GM11168 (cell line): ENCODE measurements at regions not wholly inside any gene's neighbourhood (a gene's known extent, or its start where the extent isn't known, plus 50 kb on each side); places are given as distances from the start of the nearest gene placed in this dataset.

ENCODE experiments used
- in situ Hi-C: fragments of 300-500 bp; cut with MboI; formaldehyde crosslinking; loops from one replicate; pipeline ENCODE4 v1.12.0; 2022; ENCODE audit warnings: low sequenced_read_pairs; ENCODE audit not compliant: unreplicated experiment

DNA sequence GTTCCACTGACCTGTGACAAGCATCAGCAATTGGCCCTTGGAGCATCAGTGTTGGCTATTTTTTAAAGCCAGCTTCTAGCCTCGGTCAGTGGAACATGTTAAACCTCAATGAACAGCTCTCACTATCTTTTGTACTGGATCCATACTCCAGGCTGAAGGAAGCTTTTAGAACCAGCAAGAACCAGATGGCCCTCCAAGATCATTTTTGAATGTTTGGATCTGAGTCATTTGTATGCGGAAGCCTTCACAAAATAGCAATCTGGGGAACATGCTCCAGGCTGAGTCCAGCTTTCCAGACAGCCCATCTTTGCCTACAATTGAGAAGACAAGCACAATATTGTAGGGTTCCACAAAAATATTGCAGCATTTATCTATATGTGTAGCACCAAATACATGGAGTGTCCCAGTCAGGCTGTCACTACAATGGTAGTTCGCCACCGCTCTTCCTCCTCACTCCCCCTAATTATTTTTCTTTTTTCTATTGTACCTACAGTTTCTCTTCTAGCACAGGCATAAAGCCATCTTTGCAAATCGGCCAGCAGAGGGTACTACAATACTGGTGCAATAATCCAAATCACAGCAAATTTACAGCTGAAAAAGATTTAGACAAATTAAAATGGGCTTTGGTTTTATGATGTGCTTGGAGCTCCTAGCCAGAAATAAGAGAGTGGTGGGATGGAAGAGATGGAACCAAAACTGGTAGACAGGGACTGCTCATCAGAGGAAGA is 177.4 kb upstream of the BLID start:
- in situ Hi-C loops, result no loop called here

DNA sequence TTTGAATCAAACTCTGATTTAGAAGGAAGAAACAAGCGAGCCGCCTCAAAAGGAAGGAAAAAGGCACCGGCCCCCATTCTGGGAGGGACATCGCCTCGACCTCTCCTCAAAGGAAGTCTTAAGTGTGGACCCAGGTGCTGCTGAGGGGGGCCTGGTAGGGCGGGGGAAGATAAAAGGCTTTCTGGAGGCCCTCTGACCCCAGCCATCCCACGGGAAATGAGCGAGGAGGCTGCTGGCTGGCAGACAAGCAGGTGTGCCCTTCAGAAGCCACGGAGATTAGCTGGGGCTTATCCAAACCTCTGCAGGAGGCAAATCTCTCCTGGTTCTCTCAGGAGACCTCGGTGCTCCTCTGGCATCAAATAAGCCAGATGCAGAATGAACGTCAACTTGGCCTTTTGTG is 171.4 kb upstream of the BLID start:
- in situ Hi-C loops, result no loop called here

DNA sequence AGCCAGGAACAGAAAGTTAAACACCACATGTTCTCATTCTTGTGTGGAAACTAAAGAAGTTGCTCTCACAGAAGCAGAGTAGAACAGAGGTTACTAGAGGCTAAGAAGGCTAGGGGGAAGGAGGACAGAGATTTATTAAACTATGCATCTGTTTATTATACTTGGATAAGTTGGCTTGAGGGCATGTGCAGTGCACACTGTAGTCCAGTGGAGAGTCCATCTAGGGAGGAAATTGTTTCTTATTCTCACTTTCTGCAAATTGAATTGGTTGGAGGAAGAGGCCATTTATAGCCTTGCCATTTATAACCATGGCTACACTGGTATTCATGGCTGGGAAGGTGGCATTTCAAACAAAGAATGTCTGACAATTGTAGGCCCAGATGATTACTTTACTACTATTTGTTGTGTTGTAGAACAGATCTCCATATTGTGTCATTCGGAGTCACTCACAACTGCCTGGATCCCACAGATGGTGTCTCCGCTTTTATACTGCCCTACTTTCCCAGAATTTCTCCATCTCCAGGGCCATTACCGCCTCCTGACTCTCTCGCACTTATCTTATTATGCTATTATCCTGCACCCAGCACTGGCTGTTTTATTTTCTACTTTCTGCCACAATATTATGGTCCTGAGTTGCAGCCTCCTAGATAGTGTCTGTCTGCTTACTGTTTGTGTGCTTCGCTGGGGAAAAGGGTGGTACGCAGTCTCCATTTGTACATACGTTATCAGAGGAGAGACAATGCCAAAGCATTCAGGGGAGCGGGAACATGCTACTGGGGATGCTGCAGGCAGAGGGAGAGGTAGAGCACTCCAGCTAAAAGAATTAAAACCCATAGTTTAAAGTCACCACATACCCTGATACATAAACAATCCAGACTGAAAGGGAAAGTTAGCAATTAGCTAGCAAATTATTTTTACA is 169.3 kb upstream of the BLID start:
- in situ Hi-C loops, result no loop called here

DNA sequence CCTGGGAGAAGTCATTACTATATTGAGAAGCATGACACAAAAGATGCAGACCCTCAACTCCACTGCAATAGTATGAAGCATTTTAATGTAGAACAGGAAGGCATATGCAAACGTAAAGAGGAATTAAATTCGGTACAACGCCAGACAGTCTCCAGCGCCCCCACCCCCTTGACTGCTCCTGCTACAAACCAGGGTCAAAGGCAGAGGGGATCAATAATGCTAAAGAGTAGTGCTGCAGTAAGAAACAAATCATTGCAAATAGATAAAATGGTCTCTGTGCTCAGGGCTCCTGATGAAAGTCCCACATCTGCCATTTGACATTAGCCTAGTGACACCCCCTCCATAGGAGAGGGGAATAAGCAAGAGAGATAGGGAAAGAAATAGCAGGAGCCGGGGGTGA is 164.9 kb upstream of the BLID start:
- in situ Hi-C loops, result no loop called here

DNA sequence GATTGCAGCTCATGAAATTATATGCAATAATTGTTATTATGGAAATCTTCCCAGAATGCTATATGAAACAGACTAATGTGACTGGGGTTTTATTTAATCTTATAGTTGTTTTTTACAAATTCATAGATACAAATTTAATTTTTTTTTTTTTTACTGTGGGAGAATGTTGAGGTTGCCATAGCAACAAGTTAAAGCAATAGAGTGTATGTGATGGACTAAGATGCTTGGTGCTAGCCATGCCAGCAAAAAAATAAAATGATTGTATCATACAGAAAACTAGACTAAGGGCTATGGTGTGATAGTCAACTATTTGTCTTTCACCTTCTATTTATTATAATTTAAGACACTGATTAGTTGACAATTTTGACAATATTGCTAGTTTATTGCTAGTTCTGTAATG is 163.2 kb upstream of the BLID start:
- in situ Hi-C loops, result no loop called here

DNA sequence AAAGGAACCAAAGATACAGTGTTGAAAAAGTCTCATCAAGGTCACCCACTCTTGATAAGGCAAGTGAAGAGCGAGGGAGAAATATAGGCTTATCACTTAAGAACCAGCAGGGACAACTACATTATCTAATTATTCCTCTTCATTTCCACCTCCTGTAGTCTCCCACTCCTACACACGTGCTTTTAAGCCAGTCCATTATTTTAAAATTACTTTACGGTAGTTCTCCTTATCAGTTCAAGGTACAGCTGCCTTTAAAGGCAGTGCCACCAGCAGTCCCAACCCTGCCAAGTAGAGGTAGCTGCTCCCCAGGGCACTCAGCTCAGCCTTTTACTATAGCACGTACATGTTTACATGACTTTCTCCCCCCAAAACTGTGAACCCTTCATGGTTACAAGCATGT is 161.5 kb upstream of the BLID start:
- in situ Hi-C loops, result no loop called here

DNA sequence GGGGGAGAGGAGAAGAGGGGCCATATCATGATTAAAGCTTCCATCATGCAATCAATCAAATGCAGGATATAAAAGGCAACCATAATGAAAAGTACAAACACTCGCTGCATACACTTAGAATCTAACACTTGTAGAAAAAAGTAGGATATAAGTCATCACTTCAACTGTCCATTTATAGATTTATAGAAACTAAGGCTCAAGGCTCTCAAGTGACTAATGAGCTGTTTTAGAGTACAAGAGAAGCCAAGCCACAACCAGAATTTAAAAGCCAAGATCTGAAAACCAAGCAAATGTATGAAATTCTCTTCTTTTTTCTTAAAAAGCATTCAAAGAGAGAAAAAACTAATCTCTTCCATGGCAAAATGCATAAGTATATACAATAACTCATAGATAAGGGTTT is 160.2 kb upstream of the BLID start:
- in situ Hi-C loops, result no loop called here

DNA sequence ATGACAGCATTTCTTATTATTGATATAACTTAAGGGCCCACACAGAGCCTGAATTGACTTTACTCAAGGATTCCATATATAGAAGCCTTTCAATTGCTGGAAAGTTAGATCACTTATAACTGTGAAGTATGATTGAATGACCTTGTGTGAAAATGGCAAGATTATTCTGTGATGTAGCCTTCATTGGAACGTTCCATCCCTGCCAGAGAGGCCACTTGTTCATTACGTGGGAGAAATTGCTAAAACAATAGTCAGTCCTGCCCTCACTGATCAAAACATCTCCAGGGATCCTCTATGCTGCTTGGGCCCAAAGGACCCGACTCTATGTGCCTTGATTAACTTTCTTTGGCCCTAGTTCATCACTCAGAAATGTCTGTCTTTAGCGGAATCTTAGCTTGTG is 159.5 kb upstream of the BLID start:
- in situ Hi-C loops, result no loop called here

DNA sequence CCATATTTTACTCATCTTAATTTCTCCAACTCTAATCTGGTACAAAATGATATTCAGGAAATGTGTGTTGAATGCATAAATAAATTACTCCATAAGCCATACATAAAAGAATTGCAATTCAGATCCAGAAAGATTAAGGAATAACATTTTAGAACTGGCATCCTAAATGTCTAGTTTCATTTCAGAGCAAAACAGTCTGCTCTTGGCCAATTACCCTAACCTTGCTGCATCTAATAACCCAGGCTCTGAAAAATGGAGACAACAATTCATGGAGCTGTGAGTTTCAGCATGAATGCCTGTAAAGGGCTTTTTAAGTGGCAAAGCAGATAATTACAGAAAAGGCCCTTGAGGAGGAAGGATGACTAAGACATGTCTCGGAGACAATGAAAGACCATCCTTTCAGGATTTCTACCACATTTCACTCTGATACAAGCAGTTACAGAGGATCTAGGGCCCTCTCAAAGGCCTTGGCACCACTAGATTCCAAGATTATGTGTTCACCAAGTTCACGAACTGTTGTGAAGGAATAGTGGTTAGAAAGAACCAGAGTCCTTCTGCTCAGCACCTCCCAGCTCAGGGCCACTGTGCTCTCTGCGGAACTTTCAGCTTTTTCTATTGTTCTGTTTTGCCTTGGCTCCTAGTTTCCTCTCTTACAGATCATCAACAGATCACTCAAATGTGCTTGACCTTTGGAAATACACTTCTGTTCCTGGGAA is 157.6 kb upstream of the BLID start:
- in situ Hi-C loops, result no loop called here

DNA sequence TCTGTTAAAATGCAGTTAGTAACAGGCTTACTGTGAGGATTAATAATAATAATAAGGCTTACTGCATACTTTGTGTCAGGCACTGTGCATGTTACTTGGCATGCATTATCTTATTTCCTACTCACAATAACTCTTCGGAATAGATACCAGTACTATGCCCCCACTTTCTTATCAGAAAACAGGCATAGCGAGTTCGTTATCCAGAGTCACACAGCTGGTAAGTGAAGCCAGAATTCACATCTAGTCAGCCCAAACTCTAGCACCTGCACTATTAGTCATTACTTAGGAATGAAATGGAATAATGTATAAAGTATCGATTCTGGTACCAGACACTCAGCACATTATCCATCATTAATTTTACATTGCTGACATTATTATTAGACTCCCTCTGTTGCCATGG is 155.7 kb upstream of the BLID start:
- in situ Hi-C loops, result no loop called here

DNA sequence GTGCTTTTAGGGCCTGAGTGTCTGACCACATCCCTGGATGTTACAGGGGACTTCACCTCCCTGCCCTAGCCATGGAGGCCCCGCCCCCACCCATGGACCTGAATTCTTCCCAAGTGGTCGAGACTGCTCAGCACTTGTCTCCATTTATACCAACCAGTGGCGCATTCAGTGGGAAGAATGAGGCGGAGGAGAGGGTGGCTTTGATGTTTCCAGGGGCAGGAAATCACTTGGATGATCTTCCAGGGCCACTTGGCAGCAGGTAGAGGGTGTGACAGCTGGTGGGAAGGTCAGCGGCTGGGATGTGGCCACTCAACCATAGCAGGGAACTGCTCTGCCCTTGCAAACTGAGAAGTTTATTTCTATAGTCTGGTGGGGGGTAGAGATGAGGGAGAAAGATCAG is 155.1 kb upstream of the BLID start:
- in situ Hi-C loops, result no loop called here

DNA sequence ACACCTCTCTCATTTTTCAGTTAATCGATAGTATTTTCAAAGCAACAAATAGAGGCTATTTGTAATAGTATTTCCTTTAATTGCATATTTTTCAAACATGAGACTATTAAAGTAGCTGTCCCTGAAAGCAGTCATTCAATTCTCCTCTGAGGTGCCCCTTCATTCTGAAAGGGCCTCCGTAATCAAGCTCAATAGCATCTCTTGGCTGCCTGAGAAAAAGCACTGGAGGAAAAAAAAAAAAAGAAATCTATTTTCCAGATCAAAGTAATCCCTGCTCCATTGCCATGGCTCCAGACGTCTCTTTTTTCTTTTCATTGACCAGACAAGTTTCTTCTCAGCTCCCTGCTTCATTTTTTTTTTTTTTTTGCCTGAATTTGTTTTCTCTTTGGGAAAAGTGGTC is 154.5 kb upstream of the BLID start:
- in situ Hi-C loops, result no loop called here

DNA sequence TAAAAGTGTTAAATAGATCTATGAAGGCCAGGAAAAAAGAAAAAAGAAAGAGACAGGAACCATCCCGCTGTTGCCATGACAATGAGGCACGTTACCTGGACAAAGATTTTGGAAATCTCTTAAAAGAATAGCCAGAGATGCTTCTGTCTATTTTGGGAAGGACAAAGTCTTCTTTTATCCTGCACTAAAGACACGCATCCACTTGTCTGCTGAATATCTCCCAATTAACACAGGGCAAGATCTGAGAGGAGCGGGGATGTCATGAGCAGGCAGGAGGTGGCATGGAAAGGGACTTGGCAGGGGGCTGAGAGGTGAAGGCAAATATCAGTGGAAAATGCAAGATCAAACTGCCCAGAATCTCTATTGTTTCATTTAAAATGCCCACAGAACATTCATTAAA is 153.8 kb upstream of the BLID start:
- in situ Hi-C loops, result no loop called here

DNA sequence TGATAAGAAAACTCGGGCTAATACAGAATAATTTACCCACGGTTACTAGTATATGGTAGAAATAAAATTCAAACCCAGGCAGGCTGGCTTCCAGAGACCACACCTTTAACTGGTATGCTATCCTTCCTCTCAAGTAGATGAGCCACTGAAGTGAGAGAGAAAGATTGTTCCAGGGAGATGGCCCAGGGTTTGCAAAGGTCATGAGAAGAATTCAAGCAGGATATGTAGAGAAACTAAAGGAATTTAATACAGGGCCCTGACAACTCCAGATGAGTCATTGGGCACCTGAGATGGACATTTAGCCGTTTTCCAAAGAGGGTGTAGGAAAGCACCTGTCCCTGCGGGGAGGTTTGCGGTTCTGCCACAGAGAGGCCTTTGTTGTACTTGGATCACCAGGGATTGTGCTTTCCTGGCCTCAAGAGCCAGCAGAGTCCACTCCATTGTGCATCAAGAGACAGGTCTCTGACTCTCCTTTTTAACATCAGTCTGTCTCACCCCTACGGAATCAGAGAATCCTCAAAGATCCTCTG is 152.7 kb upstream of the BLID start:
- in situ Hi-C loops, result no loop called here

DNA sequence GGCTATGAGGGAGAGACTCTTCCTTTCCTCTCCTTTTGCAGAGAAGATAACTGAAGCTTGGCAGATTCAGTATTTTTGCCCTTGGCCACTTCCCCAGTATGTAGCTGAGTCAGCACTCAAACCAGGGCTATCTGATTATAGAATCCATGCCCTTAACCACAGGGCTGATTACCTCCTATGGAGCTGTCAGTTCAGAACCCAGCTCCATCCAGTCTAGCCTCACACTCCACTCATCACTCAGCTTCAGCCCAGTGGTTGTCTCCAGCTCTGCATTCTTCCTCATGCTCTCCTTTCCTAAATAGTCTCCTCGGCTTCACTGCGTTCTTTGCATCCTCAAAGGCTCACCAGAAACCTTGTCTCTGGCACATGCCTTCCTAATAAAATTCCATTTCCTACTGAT is 151.6 kb upstream of the BLID start:
- in situ Hi-C loops, result no loop called here

DNA sequence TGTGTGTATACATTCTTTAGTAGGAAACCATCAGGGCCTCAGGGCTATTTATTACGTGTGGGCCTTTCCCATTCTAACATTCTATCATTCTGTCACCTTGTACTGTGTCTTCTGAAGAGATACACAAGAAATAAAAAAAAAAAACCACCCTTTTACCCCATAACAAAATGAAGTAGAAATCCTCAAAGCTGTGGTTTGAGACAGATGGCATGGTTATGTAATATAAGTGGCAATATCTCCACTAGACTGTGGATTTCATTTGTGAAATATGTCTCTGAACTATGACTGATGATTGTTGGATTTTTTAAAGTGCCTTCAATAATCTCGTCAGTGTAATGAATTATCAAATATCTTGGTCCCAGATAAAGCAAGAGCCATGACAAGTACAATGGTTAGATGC is 150.0 kb upstream of the BLID start:
- in situ Hi-C loops, result no loop called here

DNA sequence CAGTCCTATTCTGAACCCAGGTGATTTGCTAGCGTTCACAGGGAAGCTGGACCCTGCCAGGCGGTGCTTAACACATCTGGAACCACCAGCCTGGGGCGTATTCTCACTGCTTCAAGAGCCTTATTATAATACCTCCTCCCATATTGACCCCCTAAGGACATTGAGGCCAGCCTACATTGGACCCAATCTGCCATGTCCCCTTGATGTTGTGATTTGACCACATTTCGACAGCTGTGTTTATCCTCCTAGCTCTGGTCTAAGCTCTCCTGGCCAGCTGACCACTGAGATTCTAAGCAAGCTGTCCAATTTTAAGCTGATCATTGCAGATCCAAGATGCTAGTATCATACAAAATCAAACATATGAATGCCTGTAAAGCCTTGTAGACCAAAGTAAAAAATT is 148.1 kb upstream of the BLID start:
- in situ Hi-C loops, result no loop called here

DNA sequence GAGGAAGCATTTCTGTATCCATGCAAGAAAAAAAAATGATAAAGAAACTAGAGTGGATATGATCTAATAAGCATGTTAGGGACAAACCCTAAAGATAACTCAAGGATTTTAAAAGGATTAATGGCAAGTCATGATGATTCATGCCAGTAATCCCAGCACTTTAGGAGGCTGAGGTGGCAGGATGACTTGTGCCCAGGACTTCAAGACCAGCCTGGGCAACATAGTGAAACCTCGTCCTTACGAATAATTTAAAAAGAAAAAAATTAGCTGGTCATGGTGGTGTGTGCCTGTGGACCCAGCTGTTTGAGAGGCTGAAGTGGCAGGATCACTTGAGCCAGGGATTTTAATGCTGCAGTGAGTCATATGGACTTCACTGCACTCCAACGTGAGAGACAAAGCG is 145.5 kb upstream of the BLID start:
- in situ Hi-C loops, result no loop called here

DNA sequence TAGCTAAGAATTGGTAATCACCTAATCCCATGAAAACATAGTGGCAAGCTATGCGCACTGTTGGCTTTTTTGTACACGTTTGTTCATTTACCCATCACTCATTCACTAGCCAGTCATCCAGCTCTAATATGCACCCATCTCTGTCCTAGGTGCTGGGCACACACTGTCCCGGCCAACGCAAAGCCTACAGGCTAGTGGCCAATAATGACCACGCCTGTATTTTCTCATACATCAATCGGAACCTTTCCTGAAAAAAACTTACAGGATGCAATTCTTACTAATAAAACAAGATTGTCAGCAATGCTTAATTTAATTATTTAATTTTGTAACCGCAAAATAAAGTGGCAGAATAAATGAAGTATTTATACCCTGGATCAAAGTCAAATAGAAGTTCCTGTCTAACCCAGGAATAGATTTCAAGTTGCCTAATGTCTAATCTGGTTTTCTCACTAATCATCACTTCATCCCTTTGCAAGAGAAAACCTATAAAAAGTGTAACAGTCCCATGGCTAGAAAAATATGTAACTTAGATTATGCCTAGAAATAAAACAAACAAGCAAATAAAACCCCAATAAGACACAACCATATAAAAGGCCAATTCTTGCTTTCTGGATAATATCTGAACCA is 143.3 kb upstream of the BLID start:
- in situ Hi-C loops, result no loop called here

DNA sequence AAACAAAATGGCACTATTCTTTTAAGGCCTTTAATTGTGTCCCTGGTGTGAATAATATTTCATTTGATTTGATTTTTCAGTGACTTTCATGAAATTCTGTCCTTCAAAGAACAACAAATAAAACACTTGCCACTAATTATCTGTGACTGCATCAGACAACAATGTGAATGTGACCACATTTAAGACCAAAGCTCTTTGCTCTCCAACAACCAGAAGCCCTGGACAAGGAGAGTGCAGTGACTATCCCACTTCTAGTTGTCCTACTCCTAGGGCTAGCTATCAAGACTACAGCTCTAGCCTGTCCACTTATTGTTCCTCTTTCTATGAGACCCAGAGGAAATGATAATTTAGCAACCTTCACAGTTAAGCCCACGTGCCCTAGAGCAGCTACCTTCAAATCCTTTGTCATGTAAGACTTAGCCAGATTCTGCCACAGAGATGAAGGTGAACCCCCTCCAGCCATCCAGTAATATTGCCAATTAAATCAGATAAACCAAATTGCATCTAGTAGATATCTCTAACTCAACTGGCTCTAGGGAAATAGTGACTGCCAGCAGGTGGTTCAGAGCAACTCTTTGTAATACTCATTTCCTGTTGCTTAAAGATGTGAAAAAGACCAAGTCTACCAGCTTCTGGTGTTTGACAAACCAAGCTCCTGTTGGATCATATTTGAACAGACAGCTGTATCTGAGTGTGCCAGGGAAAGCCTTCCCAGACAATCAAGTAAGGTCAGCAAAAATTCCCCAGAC is 142.6 kb upstream of the BLID start:
- in situ Hi-C loops, result no loop called here
